Thoracic aorta (tissue), 2 donors: ENCODE measurements at regions not wholly inside any gene's neighbourhood (a gene's known extent, or its start where the extent isn't known, plus 50 kb on each side); places are given as distances from the start of the nearest gene placed in this dataset.

Experiments
- ATAC-seq: fragments of 150-250 bp; one replicate; pipeline ENCODE4 v1.8.0; 2017; ENCODE audit warnings: low read depth; ENCODE audit not compliant: insufficient number of reproducible peaks, low FRiP score
- DNase-seq: peaks from one replicate; pipeline ENCODE4 v3.0.0-alpha.2; 2020; ENCODE audit warnings: low spot score
- H3K27ac ChIP-seq, 2 donors: fragments of 200-600 bp; sonication (generic); 1 replicate in 1 of 2; 2 replicates in 1 of 2; pipeline ENCODE4 v1.5.1; 2016; ENCODE audit warnings: mild to moderate bottlenecking in 2 of 2, moderate library complexity in 2 of 2
- H3K27me3 ChIP-seq: fragments of 200-600 bp; sonication (generic); replicated peaks from 2 replicates; pipeline ENCODE4 v1.6.0; 2016; ENCODE audit warnings: mild to moderate bottlenecking; ENCODE audit not compliant: insufficient read depth
- H3K36me3 ChIP-seq: fragments of 200-600 bp; sonication (generic); one replicate; pipeline ENCODE4 v1.5.1; 2016
- H3K4me1 ChIP-seq, 2 donors: fragments of 200-600 bp; sonication (generic); 1 replicate in 1 of 2; 2 replicates in 1 of 2; pipeline versions ENCODE4 v1.5.1 to v1.6.0; 2016; ENCODE audit warnings: low read depth in 2 of 2, mild to moderate bottlenecking in 1 of 2; ENCODE audit not compliant: control insufficient read depth in 1 of 2
- H3K4me3 ChIP-seq: fragments of 200-600 bp; sonication (generic); 2 replicates; pipeline ENCODE4 v1.5.1; 2016; ENCODE audit warnings: mild to moderate bottlenecking
- H3K9me3 ChIP-seq: fragments of 200-600 bp; sonication (generic); 2 replicates; pipeline ENCODE4 v1.5.1; 2016
- TF ChIP-seq, protein P1 (sequence below): fragments of 200-600 bp; sonication (generic); IDR thresholded peaks from one replicate; pipeline ENCODE4 v1.5.1; 2019; ENCODE audit warnings: antibody characterized with exemption

DNA sequence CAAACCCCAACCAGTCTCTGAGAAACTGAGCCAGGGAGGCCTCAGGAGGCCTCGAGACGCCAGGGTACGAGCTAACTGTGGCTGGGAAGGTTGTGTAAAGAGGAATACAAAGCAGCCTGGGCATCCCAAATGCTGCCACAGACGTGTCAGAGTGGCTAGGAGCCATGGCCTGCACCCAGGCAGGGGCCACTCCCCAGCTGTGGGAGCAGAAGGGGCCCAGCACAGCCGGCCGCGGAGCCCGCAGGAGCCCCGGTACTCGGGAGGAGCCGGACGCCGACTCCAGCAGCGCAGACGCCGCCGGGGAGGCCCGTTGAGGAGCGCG is 349.8 kb upstream of the B3GAT1 start:
- no peak for ATAC-seq
- Histone ChIP-seq H3K36me3 (no peaks in the 10 kb centered on the region), H3K4me1 (no peaks in the 10 kb centered on the region), H3K9me3 (no peaks in the 10 kb centered on the region), H3K27me3 (no peaks in the 10 kb centered on the region), H3K27ac (no peak overlapping the region), H3K4me3 (no peak overlapping the region)
- no peak for DNase-seq
- TF ChIP-seq, protein P1, sequence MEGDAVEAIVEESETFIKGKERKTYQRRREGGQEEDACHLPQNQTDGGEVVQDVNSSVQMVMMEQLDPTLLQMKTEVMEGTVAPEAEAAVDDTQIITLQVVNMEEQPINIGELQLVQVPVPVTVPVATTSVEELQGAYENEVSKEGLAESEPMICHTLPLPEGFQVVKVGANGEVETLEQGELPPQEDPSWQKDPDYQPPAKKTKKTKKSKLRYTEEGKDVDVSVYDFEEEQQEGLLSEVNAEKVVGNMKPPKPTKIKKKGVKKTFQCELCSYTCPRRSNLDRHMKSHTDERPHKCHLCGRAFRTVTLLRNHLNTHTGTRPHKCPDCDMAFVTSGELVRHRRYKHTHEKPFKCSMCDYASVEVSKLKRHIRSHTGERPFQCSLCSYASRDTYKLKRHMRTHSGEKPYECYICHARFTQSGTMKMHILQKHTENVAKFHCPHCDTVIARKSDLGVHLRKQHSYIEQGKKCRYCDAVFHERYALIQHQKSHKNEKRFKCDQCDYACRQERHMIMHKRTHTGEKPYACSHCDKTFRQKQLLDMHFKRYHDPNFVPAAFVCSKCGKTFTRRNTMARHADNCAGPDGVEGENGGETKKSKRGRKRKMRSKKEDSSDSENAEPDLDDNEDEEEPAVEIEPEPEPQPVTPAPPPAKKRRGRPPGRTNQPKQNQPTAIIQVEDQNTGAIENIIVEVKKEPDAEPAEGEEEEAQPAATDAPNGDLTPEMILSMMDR, result no peak

DNA sequence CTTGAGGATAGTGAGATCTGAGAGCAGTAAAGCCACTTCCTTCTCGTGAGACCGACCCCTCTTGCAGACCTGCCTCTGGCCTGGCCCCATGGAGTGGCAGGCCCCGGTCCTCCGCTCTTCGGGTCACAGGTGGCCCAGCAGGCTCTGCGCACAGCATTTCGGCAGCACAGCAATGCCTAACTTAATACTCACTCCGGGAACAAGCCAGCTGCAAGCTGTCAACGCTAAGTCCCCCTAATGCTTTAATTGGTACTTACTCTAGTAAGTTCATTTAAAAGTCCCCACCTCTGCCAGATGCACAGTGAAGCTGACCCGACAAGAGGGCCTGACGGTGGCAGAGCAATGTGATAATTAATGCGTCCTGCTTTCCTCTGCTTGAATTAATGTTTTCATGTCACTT is 349.3 kb upstream of the B3GAT1 start:
- Histone ChIP-seq H3K27ac (no peak overlapping the region), H3K4me1 (no peaks in the 10 kb centered on the region), H3K4me3 (no peak overlapping the region), H3K9me3 (no peaks in the 10 kb centered on the region), H3K27me3 (no peaks in the 10 kb centered on the region), H3K36me3 (no peaks in the 10 kb centered on the region)
- ATAC-seq, result no peak
- TF ChIP-seq, protein P1, result no peak
- no peak for DNase-seq

DNA sequence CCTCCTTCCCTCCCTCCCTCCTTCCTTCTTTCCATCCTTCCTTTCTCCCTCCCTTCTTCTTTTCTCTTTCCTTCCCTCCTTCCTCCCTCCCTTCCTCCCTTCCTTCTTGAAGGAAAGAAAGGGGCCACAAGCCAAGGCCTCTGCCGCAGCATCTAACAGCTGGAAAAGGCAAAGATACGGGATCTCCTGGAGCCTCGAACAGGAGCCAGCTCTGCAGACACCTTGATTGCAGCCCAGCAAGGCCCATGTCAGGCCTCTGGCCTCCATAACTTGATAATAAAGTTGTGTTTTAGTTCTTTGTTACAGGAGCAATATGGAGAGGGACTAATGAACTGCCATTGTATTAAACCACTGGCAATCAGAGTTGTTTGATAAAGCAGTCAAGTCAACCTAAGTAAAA is 348.9 kb upstream of the B3GAT1 start:
- no peaks in the 10 kb centered on the region for H3K4me1 ChIP-seq
- H3K36me3 ChIP-seq, result no peaks in the 10 kb centered on the region
- H3K27me3 ChIP-seq, result no peaks in the 10 kb centered on the region
- no peaks in the 10 kb centered on the region for H3K9me3 ChIP-seq
- TF ChIP-seq, protein P1, result no peak
- no peak for DNase-seq
- no peak overlapping the region for H3K4me3 ChIP-seq
- no peak overlapping the region for H3K27ac ChIP-seq
- no peak for ATAC-seq

DNA sequence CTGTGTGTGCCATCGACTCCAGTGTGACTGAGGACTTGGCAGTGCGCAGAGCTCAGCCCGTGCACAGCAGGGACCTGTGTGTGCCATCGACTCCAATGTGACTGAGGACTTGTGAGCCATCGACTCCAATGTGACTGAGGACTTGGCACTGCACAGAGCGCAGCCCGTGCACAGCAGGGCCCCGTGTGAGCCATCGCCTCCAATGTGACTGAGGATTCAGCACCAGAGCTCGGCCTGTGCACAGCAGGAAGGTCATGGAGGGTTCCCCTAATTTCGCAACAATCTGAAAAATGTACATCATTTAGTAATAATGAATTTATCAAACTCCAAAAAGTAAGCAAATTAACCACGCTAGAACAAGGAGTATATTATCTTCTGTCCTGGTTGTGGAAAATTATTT is 348.3 kb upstream of the B3GAT1 start:
- no peaks in the 10 kb centered on the region for H3K27me3 ChIP-seq
- H3K9me3 ChIP-seq, result no peaks in the 10 kb centered on the region
- no peak overlapping the region for H3K4me3 ChIP-seq
- no peaks in the 10 kb centered on the region for H3K4me1 ChIP-seq
- ATAC-seq, result no peak
- TF ChIP-seq, protein P1, result no peak
- no peak for DNase-seq
- no peak overlapping the region for H3K27ac ChIP-seq
- no peaks in the 10 kb centered on the region for H3K36me3 ChIP-seq

DNA sequence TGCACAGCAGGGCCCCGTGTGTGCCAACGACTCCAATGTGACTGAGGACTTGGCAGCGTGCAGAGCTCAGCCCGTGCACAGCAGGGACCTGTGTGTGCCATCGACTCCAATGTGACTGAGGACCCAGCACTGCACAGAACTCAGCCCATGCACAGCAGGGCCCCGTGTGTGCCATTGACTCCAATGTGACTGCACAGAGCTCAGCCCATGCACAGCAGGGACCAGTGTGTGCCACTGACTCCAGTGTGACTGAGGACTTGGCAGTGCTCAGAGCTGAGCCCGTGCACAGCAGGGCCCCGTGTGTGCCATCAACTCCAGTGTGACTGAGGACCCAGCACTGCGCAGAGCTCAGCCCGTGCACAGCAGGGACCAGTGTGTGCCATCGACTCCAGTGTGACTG is 347.8 kb upstream of the B3GAT1 start:
- Histone ChIP-seq H3K27ac (no peak overlapping the region), H3K9me3 (no peaks in the 10 kb centered on the region), H3K36me3 (no peaks in the 10 kb centered on the region), H3K27me3 (no peaks in the 10 kb centered on the region), H3K4me1 (no peaks in the 10 kb centered on the region), H3K4me3 (no peak overlapping the region)
- ATAC-seq (no peak), DNase-seq (no peak)
- TF ChIP-seq, protein P1, result no peak
